ENCODE measurements at regions not wholly inside any gene's neighbourhood (a gene's known extent, or its start where the extent isn't known, plus 50 kb on each side); places are given as distances from the start of the nearest gene placed in this dataset.

- no peak for TF ChIP-seq CTCF (IDR thresholded peaks at IDR 0.05)
- no peak for TF ChIP-seq EZH2 (IDR thresholded peaks at IDR 0.05; ENCODE audit: borderline replicate concordance, insufficient read depth, low read depth, low read length, poor library complexity, severe bottlenecking)
Measured at GRCh38 chr4:127528302-127528701, 104.5 kb upstream of the INTU start.

Measured in B cell (primary cell).